ENCODE measurements at regions not wholly inside any gene's neighbourhood (a gene's known extent, or its start where the extent isn't known, plus 50 kb on each side); places are given as distances from the start of the nearest gene placed in this dataset.

- TF ChIP-seq BCL11A (IDR thresholded peaks at IDR 0.05; ENCODE audit: low read depth in 2 of 2, low read length in 2 of 2) (no peak), SIX5 (IDR thresholded peaks at IDR 0.05; ENCODE audit: low read depth, low read length) (no peak), GABPA (IDR thresholded peaks at IDR 0.05; ENCODE audit: borderline replicate concordance, insufficient read depth, low read length) (no peak), TAF1 (IDR thresholded peaks at IDR 0.05; ENCODE audit: low read depth, low read length) (no peak)
These were observed 111.7 kb upstream of the ATP5MC3 start (continued) for GRCh38 chr2:175293195-175293594.

Measured in H1 (cell line).